SK-N-SH (cell line): ENCODE measurements at regions not wholly inside any gene's neighbourhood (a gene's known extent, or its start where the extent isn't known, plus 50 kb on each side); places are given as distances from the start of the nearest gene placed in this dataset.

Source experiments
- CTCF ChIA-PET: fragments of 300-600, 350-600 bp; formaldehyde crosslinking; extraction: SDS; loops from one replicate; lab custom pipeline; 2021; lab: Yijun Ruan, JAX
- POLR2A ChIA-PET: fragments of 350-600 bp; sonication (Branson Sonifier 250); formaldehyde crosslinking; extraction: SDS; loops from one replicate; lab custom pipeline; 2020; ENCODE audit warnings: antibody characterized with exemption, inconsistent platforms; lab: Yijun Ruan, JAX
- DNase-seq: peaks from one replicate; pipeline ENCODE4 v3.0.0; 2012
- H2AFZ ChIP-seq: fragments of 200-600 bp; sonication (generic); 2 replicates; pipeline ENCODE4 v1.8.1; 2016; ENCODE audit warnings: antibody characterized with exemption, mild to moderate bottlenecking, low read depth
- H3F3A ChIP-seq: fragments of 200-600 bp; sonication (generic); replicated peaks from 2 replicates; pipeline ENCODE3; 2016; ENCODE audit warnings: antibody characterized with exemption, mild to moderate bottlenecking; ENCODE audit not compliant: insufficient read depth
- H3K27ac ChIP-seq, 2 experiments: fragments of 200-500 bp in 1 of 2; fragments of 200-600 bp in 1 of 2; sonication (Bioruptor generic) in 1 of 2; sonication (generic), shearing (Covaris generic) in 1 of 2; 2 replicates each; pipeline versions ENCODE4 v1.5.1 to v1.6.1; 2014 to 2016; ENCODE audit warnings: low read depth in 2 of 2, inconsistent platforms in 1 of 2, low read length in 1 of 2, mild to moderate bottlenecking in 1 of 2, mixed read lengths in 1 of 2
- H3K27me3 ChIP-seq: fragments of 200-600 bp; sonication (generic), shearing (Covaris generic); 2 replicates; pipeline ENCODE4 v1.6.1; 2016; ENCODE audit warnings: mixed run types; ENCODE audit not compliant: insufficient read depth
- H3K36me3 ChIP-seq, 2 experiments: fragments of 200-500 bp in 1 of 2; fragments of 200-600 bp in 1 of 2; sonication (Bioruptor generic) in 1 of 2; sonication (generic) in 1 of 2; replicated peaks in 1 of 2; 2 replicates each; pipeline versions ENCODE3 to v1.5.1; 2014 to 2016; ENCODE audit warnings: low read length in 1 of 2, mild to moderate bottlenecking in 1 of 2; ENCODE audit not compliant: insufficient read depth in 2 of 2, control insufficient read depth in 1 of 2
- H3K4me1 ChIP-seq, 2 experiments: fragments of 200-500 bp in 1 of 2; fragments of 200-600 bp in 1 of 2; sonication (Bioruptor generic) in 1 of 2; sonication (generic), shearing (Covaris generic) in 1 of 2; 2 replicates each; pipeline versions ENCODE4 v1.5.1 to v1.6.1; 2014 to 2016; ENCODE audit warnings: low read depth in 1 of 2, low read length in 1 of 2, mixed run types in 1 of 2; ENCODE audit not compliant: insufficient read depth in 2 of 2, control insufficient read depth in 1 of 2
- H3K4me2 ChIP-seq: fragments of 200-600 bp; sonication (generic), shearing (Covaris generic); 2 replicates; pipeline ENCODE4 v1.6.1; 2017; ENCODE audit warnings: mixed run types
- H3K4me3 ChIP-seq, 2 experiments: fragments of 200-500 bp in 1 of 2; fragments of 200-600 bp in 1 of 2; sonication (Bioruptor generic) in 1 of 2; sonication (generic), shearing (Covaris generic) in 1 of 2; 2 replicates each; pipeline versions ENCODE4 v1.5.1 to v1.8.1; 2014 to 2016; ENCODE audit warnings: low read depth in 2 of 2, inconsistent platforms in 1 of 2, low read length in 1 of 2, mild to moderate bottlenecking in 1 of 2, mixed read lengths in 1 of 2, moderate library complexity in 1 of 2
- H3K79me2 ChIP-seq: fragments of 200-600 bp; sonication (generic); 2 replicates; pipeline ENCODE4 v1.8.1; 2017; ENCODE audit warnings: mild to moderate bottlenecking; ENCODE audit not compliant: insufficient read depth
- H3K9ac ChIP-seq: fragments of 200-600 bp; sonication (generic); 2 replicates; pipeline ENCODE4 v1.6.1; 2017; ENCODE audit warnings: mixed run types
- H3K9me2 ChIP-seq: fragments of 200-600 bp; sonication (generic); 2 replicates; pipeline ENCODE4 v1.6.1; 2017; ENCODE audit warnings: mixed run types
- H3K9me3 ChIP-seq: fragments of 200-600 bp; sonication (generic); 2 replicates; pipeline ENCODE4 v1.6.1; 2017; ENCODE audit warnings: mixed run types, mild to moderate bottlenecking, moderate library complexity
- H4K20me1 ChIP-seq: fragments of 200-600 bp; sonication (generic); 2 replicates; pipeline ENCODE4 v1.6.1; 2017; ENCODE audit warnings: mild to moderate bottlenecking, mixed run types; ENCODE audit not compliant: insufficient read depth
- CHD2 ChIP-seq: fragments of 150-350 bp; IDR thresholded peaks from 2 replicates; pipeline ENCODE4 v1.6.1; 2018; ENCODE audit warnings: low read length; ENCODE audit not compliant: partially characterized antibody
- ELF1 ChIP-seq: IDR thresholded peaks from 2 replicates; pipeline ENCODE4 v1.4.0; 2012
- EP300 ChIP-seq, 2 experiments: IDR thresholded peaks; 2 replicates each; pipeline versions ENCODE4 v1.4.0 to v1.6.1; 2012; ENCODE audit warnings: borderline replicate concordance in 1 of 2, low read depth in 1 of 2, low read length in 1 of 2
- FOXJ3 ChIP-seq: sonication (generic); formaldehyde crosslinking; IDR thresholded peaks from 2 replicates; pipeline ENCODE4 v1.5.1; 2020; ENCODE audit warnings: mild to moderate bottlenecking, missing genetic modification reagents
- FOXM1 ChIP-seq: IDR thresholded peaks from 2 replicates; pipeline ENCODE4 v1.4.0; 2012; ENCODE audit warnings: low read depth, mild to moderate bottlenecking
- GATA2 ChIP-seq: sonication (generic); formaldehyde crosslinking; IDR thresholded peaks from 2 replicates; pipeline ENCODE4 v1.5.0; 2020; ENCODE audit warnings: mild to moderate bottlenecking, missing genetic modification reagents
- IRF3 ChIP-seq: fragments of 150-350 bp; IDR thresholded peaks from 2 replicates; pipeline ENCODE4 v1.6.1; 2016; ENCODE audit warnings: mild to moderate bottlenecking, low read depth, low read length
- NFIC ChIP-seq: IDR thresholded peaks from 2 replicates; pipeline ENCODE4 v1.4.0; 2012; ENCODE audit warnings: borderline replicate concordance
- NRF1 ChIP-seq: IDR thresholded peaks from 2 replicates; pipeline ENCODE4 v1.6.1; 2012; ENCODE audit warnings: low read depth, mild to moderate bottlenecking, low read length
- PBX3 ChIP-seq: IDR thresholded peaks from 2 replicates; pipeline ENCODE4; 2012
- POLR2AphosphoS5 ChIP-seq: IDR thresholded peaks from 2 replicates; pipeline ENCODE4 v1.6.1; 2012; ENCODE audit warnings: low read depth, low read length
- RXRA ChIP-seq: IDR thresholded peaks from 2 replicates; pipeline ENCODE4 v1.4.0; 2012; ENCODE audit warnings: low read depth, mild to moderate bottlenecking, borderline replicate concordance
- SMC3 ChIP-seq: IDR thresholded peaks from 2 replicates; pipeline ENCODE4 v1.6.1; 2012; ENCODE audit warnings: low read depth, low read length, improper control_type of control experiment
- TAF1 ChIP-seq: IDR thresholded peaks from 2 replicates; pipeline ENCODE4 v1.6.1; 2012; ENCODE audit warnings: low read depth, mild to moderate bottlenecking, low read length, moderate library complexity, borderline replicate concordance
- USF1 ChIP-seq: IDR thresholded peaks from 2 replicates; pipeline ENCODE4 v1.4.0; 2012; ENCODE audit warnings: low read depth, borderline replicate concordance
- USF2 ChIP-seq: fragments of 150-350 bp; IDR thresholded peaks from 2 replicates; pipeline ENCODE4 v1.6.1; 2017; ENCODE audit warnings: antibody characterized with exemption, low read length, low read depth, borderline replicate concordance
- YY1 ChIP-seq: IDR thresholded peaks from 2 replicates; pipeline ENCODE4 v1.4.0; 2012; ENCODE audit warnings: low read depth, mild to moderate bottlenecking
- WGBS: methylation state at CpG from one replicate; pipeline ENCODE4 v1.1.6; 2017; ENCODE audit warnings: low lambda C conversion rate; 5-methylcytosine and 5-hydroxymethylcytosine counted together

GRCh38 chr12:84361651-84362551 is 550.7 kb downstream of the SLC6A15 start (continued):
- TF ChIP-seq NRF1, result no peak
- TF ChIP-seq, all 33 proteins: peak for 0

GRCh38 chr12:84357314-84357713 is 555.3 kb downstream of the SLC6A15 start:
- CTCF ChIA-PET, result interaction anchor here (1.0 kb wide), 1 partner anchor 9 kb away, joined by 3 read pairs; no protein-coding TSS in a partner anchor
- Histone ChIP-seq H3K4me1 (no peaks in the 10 kb centered on the region), H3K27me3 (no peaks in the 10 kb centered on the region)

GRCh38 chr12:84356224-84356623 is 556.4 kb downstream of the SLC6A15 start:
- Histone ChIP-seq H3K27ac (no peak overlapping the region), H3K9me3 (no peaks in the 10 kb centered on the region), H3K36me3 (no peaks in the 10 kb centered on the region), H3K9me2 (no peaks in the 10 kb centered on the region), H3K9ac (no peak overlapping the region), H2AFZ (no peak overlapping the region), H3K4me2 (no peak overlapping the region), H3F3A (no peaks in the 10 kb centered on the region), H4K20me1 (no peaks in the 10 kb centered on the region), H3K4me3 (no peak overlapping the region), H3K4me1 (no peaks in the 10 kb centered on the region), H3K27me3 (no peaks in the 10 kb centered on the region), H3K79me2 (no peaks in the 10 kb centered on the region)
- CTCF ChIA-PET, result no interaction called here
- POLR2A ChIA-PET, result interaction anchor here (0.6 kb wide), 1 partner anchor 41 kb away, joined by 3 read pairs; no protein-coding TSS in a partner anchor
- WGBS, result 79% methylated on average over 5 of the region's 5 CpGs
- DNase-seq, result no peak
- TF ChIP-seq FOXJ3 (CRISPR knock-in tag) (no peak), NRF1 (no peak), YY1 (no peak), EP300 (IDR thresholded peaks at IDR 0.05; ENCODE audit: borderline replicate concordance in 1 of 2, low read depth in 1 of 2, low read length in 1 of 2) (no peak), SMC3 (no peak), GATA2 (CRISPR knock-in tag) (no peak), IRF3 (no peak), USF2 (no peak), NFIC (no peak), FOXM1 (no peak), TAF1 (no peak), CHD2 (no peak), RXRA (no peak)

More at GRCh38 chr12:84357314-84357713, 555.3 kb downstream of the SLC6A15 start:
- Histone ChIP-seq H2AFZ (no peak overlapping the region), H3K27ac (no peak overlapping the region), H3K4me3 (no peak overlapping the region), H4K20me1 (no peaks in the 10 kb centered on the region), H3K9ac (no peak overlapping the region), H3F3A (no peaks in the 10 kb centered on the region), H3K9me2 (no peaks in the 10 kb centered on the region), H3K4me2 (no peak overlapping the region), H3K9me3 (no peaks in the 10 kb centered on the region), H3K36me3 (no peaks in the 10 kb centered on the region), H3K79me2 (no peaks in the 10 kb centered on the region)
- POLR2A ChIA-PET, result no interaction called here
- no peak for TF ChIP-seq FOXM1
- no peak for TF ChIP-seq GATA2 (CRISPR knock-in tag)
- TF ChIP-seq POLR2AphosphoS5, result no peak
- no peak for TF ChIP-seq USF1
- no peak for TF ChIP-seq CHD2
- no peak for TF ChIP-seq PBX3
- no peak for TF ChIP-seq ELF1
- TF ChIP-seq NRF1, result no peak
- WGBS, result 82% methylated on average over 3 of the region's 3 CpGs
- no peak for DNase-seq
